Hepatocyte (in vitro differentiated cells): ENCODE measurements at regions not wholly inside any gene's neighbourhood (a gene's known extent, or its start where the extent isn't known, plus 50 kb on each side); places are given as distances from the start of the nearest gene placed in this dataset.

ENCODE experiments used
- DNase-seq: peaks from one replicate; pipeline ENCODE4 v3.0.0-alpha.2; 2016; ENCODE audit warnings: low spot score
- H2AFZ ChIP-seq: fragments of 200-600 bp; sonication (generic); 2 replicates; pipeline ENCODE4 v1.6.0; 2016; ENCODE audit warnings: antibody characterized with exemption, mild to moderate bottlenecking
- H3K27ac ChIP-seq: fragments of 200-600 bp; sonication (generic); 2 replicates; pipeline ENCODE4 v1.5.1; 2016; ENCODE audit warnings: mild to moderate bottlenecking
- H3K27me3 ChIP-seq: fragments of 200-600 bp; sonication (generic); 2 replicates; pipeline ENCODE4 v1.6.1; 2016
- H3K36me3 ChIP-seq: fragments of 200-600 bp; sonication (generic); replicated peaks from 2 replicates; pipeline ENCODE4 v1.5.1; 2016; ENCODE audit warnings: low read depth; ENCODE audit not compliant: insufficient read depth
- H3K4me1 ChIP-seq: fragments of 200-600 bp; sonication (generic); 2 replicates; pipeline ENCODE4 v1.5.1; 2016; ENCODE audit warnings: mild to moderate bottlenecking, moderate library complexity; ENCODE audit not compliant: insufficient read depth
- H3K4me2 ChIP-seq: fragments of 200-600 bp; sonication (generic); 2 replicates; pipeline ENCODE4 v1.6.0; 2016
- H3K4me3 ChIP-seq: fragments of 200-600 bp; sonication (generic); 2 replicates; pipeline ENCODE4 v1.5.1; 2016; ENCODE audit warnings: mild to moderate bottlenecking
- H3K79me2 ChIP-seq: fragments of 200-600 bp; sonication (generic); 2 replicates; pipeline ENCODE4 v1.6.0; 2017; ENCODE audit warnings: mild to moderate bottlenecking
- H3K9me2 ChIP-seq: fragments of 200-600 bp; sonication (generic); replicated peaks from 2 replicates; pipeline ENCODE4 v1.6.0; 2017; ENCODE audit warnings: mild to moderate bottlenecking; ENCODE audit not compliant: insufficient read depth
- H3K9me3 ChIP-seq: fragments of 200-600 bp; sonication (generic); 2 replicates; pipeline ENCODE4 v1.5.1; 2016; ENCODE audit warnings: low read depth, mild to moderate bottlenecking
- H4K20me1 ChIP-seq: fragments of 200-600 bp; sonication (generic); 2 replicates; pipeline ENCODE4 v1.6.0; 2016; ENCODE audit warnings: mild to moderate bottlenecking; ENCODE audit not compliant: insufficient read depth, poor library complexity, severe bottlenecking
- CTCF ChIP-seq: fragments of 200-600 bp; sonication (generic); IDR thresholded peaks from 2 replicates; pipeline ENCODE4 v1.5.1; 2016; ENCODE audit warnings: antibody characterized with exemption, mild to moderate bottlenecking; ENCODE audit not compliant: poor library complexity
- EZH2 ChIP-seq: fragments of 200-600 bp; sonication (generic); IDR thresholded peaks from 2 replicates; pipeline ENCODE4 v1.6.1; 2016; ENCODE audit warnings: antibody characterized with exemption, mild to moderate bottlenecking, borderline replicate concordance
- EZH2phosphoT487 ChIP-seq: fragments of 200-600 bp; sonication (generic); IDR thresholded peaks from one replicate; pipeline ENCODE4 v1.6.1; 2018; ENCODE audit warnings: antibody characterized with exemption, mild to moderate bottlenecking, low read depth, moderate library complexity; ENCODE audit not compliant: unreplicated experiment, severe bottlenecking
- WGBS: methylation state at CpG from one replicate; pipeline ENCODE4 v1.1.6; 2016; ENCODE audit warnings: low lambda C conversion rate; ENCODE audit errors: missing lambda C conversion rate; 5-methylcytosine and 5-hydroxymethylcytosine counted together

DNA sequence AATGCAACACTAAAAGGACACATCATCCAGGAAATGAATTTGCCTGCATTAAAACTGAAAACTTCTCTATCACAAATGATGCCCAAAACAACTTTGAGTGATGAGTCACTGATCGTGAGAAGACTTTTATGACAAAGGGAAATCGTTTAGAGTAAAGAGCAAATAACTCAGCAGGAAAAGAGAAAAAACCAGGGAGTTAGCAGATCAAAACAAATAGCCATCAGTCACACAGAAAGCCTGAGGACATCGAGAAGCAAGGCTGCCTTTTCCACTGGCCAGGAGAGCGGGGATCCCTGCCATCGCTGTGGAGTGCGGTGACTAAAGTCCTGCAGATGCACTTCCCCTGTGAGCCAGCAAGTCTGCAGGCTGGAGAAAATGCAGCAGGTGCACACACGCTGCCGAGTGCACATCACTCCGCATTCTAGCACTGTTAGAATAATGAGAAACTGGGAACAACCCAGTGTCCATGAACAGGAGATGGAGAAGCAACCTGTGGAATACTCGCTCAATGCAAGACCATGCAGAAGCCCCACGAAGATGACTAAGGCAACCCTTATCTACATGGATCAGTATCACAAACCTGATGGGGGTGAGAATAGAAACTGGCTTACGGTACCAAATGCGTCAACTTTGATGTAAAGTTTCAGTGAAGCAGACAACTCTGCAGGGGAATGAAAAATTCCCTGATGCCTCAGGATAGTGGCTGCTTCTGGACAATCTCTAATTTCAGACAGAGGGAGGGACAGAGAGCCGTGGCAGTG lies 86.4 kb downstream of the NSMCE3 start:
- Histone ChIP-seq H3K9me3 (no peaks in the 10 kb centered on the region), H3K4me2 (peak overlapping the region; percentile 17), H3K79me2 (no peaks in the 10 kb centered on the region), H3K9me2 (no peaks in the 10 kb centered on the region), H3K4me1 (no peaks in the 10 kb centered on the region), H2AFZ (no peak overlapping the region), H4K20me1 (no peaks in the 10 kb centered on the region), H3K36me3 (no peaks in the 10 kb centered on the region), H3K4me3 (no peak overlapping the region), H3K27ac (no peak overlapping the region), H3K27me3 (no peaks in the 10 kb centered on the region)
- 33% methylated on average over 14 of the region's 14 CpGs for WGBS
- DNase-seq, result no peak
- TF ChIP-seq EZH2phosphoT487, result no peak
- TF ChIP-seq CTCF, result no peak
- no peak for TF ChIP-seq EZH2

DNA sequence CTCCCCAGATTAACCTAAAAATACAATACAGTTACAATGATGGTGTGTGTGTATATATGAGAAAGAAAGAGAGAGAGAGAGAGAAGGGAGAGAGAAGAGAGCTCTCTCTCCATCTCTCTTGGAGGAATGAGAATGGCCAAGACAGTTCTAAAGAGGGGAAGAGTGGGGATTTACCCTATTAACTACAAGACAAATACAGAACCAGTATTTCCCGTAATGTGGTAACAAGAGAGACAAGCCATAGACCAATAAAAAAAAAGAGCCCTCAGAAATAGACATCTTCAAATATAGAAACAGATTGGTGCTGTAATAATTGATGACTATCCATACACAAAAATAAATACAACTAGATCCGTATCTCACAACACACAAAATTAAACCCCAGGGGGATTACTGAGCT lies 87.0 kb downstream of the NSMCE3 start:
- DNase-seq, result no peak
- 49% methylated on average over 2 of the region's 2 CpGs for WGBS
- Histone ChIP-seq H3K4me1 (no peaks in the 10 kb centered on the region), H2AFZ (no peak overlapping the region), H3K9me2 (no peaks in the 10 kb centered on the region), H3K27me3 (no peaks in the 10 kb centered on the region), H3K27ac (no peak overlapping the region), H4K20me1 (no peaks in the 10 kb centered on the region), H3K36me3 (no peaks in the 10 kb centered on the region), H3K9me3 (no peaks in the 10 kb centered on the region), H3K79me2 (no peaks in the 10 kb centered on the region), H3K4me2 (no peak overlapping the region), H3K4me3 (no peak overlapping the region)
- no peak for TF ChIP-seq EZH2
- no peak for TF ChIP-seq CTCF
- TF ChIP-seq EZH2phosphoT487, result no peak

DNA sequence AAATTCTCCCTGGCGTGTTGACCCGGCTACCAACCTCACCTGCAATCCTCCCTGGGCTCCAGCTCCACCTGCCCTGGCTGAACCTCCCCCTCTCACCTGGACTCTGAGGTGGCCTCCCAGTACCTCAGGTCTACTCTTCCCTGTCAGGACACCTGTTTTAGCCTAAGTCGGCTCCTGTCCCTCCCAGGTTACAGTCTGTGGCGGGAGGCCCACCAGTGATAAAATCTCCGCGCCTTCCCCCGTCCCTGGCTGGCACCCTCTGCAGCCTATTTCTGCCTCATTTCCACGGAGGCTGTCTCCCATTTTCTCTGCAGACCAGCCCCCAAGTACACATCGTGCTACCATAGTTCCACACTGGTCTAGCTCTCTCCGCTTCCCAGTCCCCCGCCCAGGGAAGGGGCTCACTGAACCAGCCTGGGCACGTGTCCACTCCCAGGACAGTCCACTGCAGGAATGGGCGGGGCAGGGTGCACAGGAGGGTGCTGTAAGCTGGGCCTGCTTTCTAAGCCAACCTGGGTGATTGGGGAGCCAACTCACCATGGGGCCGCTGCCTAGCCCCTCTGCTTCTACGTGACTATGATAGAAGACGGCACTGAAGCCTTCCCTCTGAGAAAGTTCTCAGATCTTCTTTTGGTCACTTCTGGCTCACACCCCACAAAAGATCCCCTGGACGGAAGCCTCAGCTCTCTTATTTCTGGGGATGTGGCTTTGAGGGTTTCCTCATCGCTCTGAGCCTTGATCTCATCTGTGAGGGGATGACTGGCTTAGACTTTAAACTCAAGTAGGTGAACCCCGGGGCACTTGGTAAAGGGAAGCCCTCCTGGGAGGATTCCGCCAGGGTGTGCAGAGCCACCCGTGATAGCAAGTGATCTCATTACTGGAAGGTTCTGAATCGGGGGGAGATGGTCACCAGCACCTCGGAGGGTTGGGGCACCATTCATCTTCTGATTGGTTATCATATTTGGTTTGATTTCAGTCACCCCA lies 96.6 kb downstream of the NSMCE3 start:
- H3K79me2 ChIP-seq, result no peaks in the 10 kb centered on the region
- no peak overlapping the region for H3K4me3 ChIP-seq
- no peak overlapping the region for H2AFZ ChIP-seq
- H3K4me1 ChIP-seq, result no peaks in the 10 kb centered on the region
- no peaks in the 10 kb centered on the region for H3K9me3 ChIP-seq
- H3K27ac ChIP-seq, result no peak overlapping the region
- WGBS, result 96% methylated on average over 23 of the region's 23 CpGs
- H3K4me2 ChIP-seq, result no peak overlapping the region
- no peak for TF ChIP-seq EZH2phosphoT487
- no peak for TF ChIP-seq CTCF
- no peak for TF ChIP-seq EZH2
- no peaks in the 10 kb centered on the region for H3K9me2 ChIP-seq
- no peak for DNase-seq
- no peaks in the 10 kb centered on the region for H3K27me3 ChIP-seq
- no peaks in the 10 kb centered on the region for H3K36me3 ChIP-seq
- no peaks in the 10 kb centered on the region for H4K20me1 ChIP-seq
